PC-9 (cell line): ENCODE measurements at regions not wholly inside any gene's neighbourhood (a gene's known extent, or its start where the extent isn't known, plus 50 kb on each side); places are given as distances from the start of the nearest gene placed in this dataset.

Experiments used
- BruUV-seq: library from RNA; stranded (reverse); fragments of 400-500 nt; replicated peaks from 2 replicates; lab custom pipeline; 2021; lab: Mats Ljungman, UMichigan
- CTCF ChIA-PET: fragments of 300-600 bp; sonication (Branson Sonifier 250); formaldehyde crosslinking; loops from one replicate; lab custom pipeline; 2022; ENCODE audit warnings: antibody characterized with exemption; lab: Charles Lee
- POLR2A ChIA-PET: fragments of 300-600 bp; sonication (Branson Sonifier 250); formaldehyde crosslinking; loops from one replicate; lab custom pipeline; 2022; ENCODE audit warnings: antibody characterized with exemption; ENCODE audit not compliant: unreplicated experiment; lab: Charles Lee
- DNase-seq, 2 experiments: peaks; one replicate each; pipeline versions ENCODE4 v3.0.0 to v3.0.0-alpha.2; 2015 to 2022; ENCODE audit warnings: mixed read lengths in 1 of 2
- H2AFZ ChIP-seq: fragments of 200-600 bp; sonication (generic); 2 replicates; pipeline ENCODE4 v1.8.1; 2017; ENCODE audit warnings: antibody characterized with exemption
- H3F3A ChIP-seq: fragments of 200-600 bp; sonication (generic); 2 replicates; pipeline ENCODE4 v1.8.1; 2017; ENCODE audit warnings: antibody characterized with exemption, mild to moderate bottlenecking, low read depth; ENCODE audit not compliant: insufficient read depth
- H3K27ac ChIP-seq: fragments of 200-600 bp; sonication (generic); 2 replicates; pipeline ENCODE4 v1.6.1; 2016; ENCODE audit warnings: mixed run types
- H3K27me3 ChIP-seq: fragments of 200-600 bp; sonication (generic); 2 replicates; pipeline ENCODE4 v1.6.1; 2016; ENCODE audit warnings: low read depth, mixed run types; ENCODE audit not compliant: insufficient read depth
- H3K36me3 ChIP-seq: fragments of 200-600 bp; sonication (generic); 2 replicates; pipeline ENCODE4 v1.6.1; 2016; ENCODE audit warnings: low read depth, mixed run types
- H3K4me1 ChIP-seq: fragments of 200-600 bp; sonication (generic); replicated peaks from 2 replicates; pipeline ENCODE4 v1.6.1; 2016; ENCODE audit warnings: mixed run types; ENCODE audit not compliant: insufficient read depth
- H3K4me2 ChIP-seq: fragments of 200-600 bp; sonication (generic); 2 replicates; pipeline ENCODE4 v1.6.1; 2017; ENCODE audit warnings: mixed run types
- H3K4me3 ChIP-seq: fragments of 200-600 bp; sonication (generic); 2 replicates; pipeline ENCODE4 v1.6.1; 2016; ENCODE audit warnings: mixed run types
- H3K79me2 ChIP-seq: fragments of 200-600 bp; sonication (generic); 2 replicates; pipeline ENCODE4 v1.6.1; 2017; ENCODE audit warnings: low read depth, mixed run types
- H3K9me2 ChIP-seq: fragments of 200-600 bp; sonication (generic); 2 replicates; pipeline ENCODE4 v1.8.1; 2017; ENCODE audit warnings: mild to moderate bottlenecking; ENCODE audit not compliant: insufficient read depth
- H3K9me3 ChIP-seq: fragments of 200-600 bp; sonication (generic); 2 replicates; pipeline ENCODE4 v1.8.1; 2016; ENCODE audit warnings: low read depth; ENCODE audit not compliant: insufficient read depth
- H4K20me1 ChIP-seq: fragments of 200-600 bp; sonication (generic); 2 replicates; pipeline ENCODE4 v1.8.1; 2017; ENCODE audit not compliant: insufficient read depth
- EZH2 ChIP-seq: fragments of 200-600 bp; sonication (generic); IDR thresholded peaks from 2 replicates; pipeline ENCODE4 v1.8.0; 2017; ENCODE audit warnings: antibody characterized with exemption, low read depth
- intact Hi-C: fragments of 100-400 bp; cut with micrococcal nuclease; formaldehyde crosslinking; loops from one replicate; pipeline ENCODE4 v1.10.0; 2022; ENCODE audit not compliant: unreplicated experiment
- TF ChIP-seq, protein P1 (sequence below): fragments of 200-600 bp; sonication (generic); conservative IDR thresholded peaks from 2 replicates; pipeline ENCODE4 v1.6.1; 2017; ENCODE audit warnings: mixed run types, antibody characterized with exemption, mild to moderate bottlenecking, moderate library complexity

DNA sequence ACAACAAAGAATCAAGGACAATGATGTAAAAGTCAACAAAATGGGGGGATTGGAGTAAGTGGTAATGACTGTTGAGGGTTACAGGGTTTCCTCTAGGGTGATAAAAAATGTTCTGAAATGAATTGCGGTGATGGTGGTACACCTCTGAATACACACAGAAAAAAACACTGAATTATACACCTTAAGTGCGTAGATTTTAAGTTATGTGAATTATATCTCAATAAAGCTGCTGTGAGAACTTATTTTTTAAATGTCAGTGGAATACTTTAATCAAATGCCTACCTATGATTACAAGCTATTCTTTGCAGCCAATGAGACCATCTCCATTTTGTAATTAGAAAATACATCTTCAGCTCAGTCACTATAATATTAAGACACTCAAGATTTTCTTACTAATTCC lies 53.5 kb downstream of the ZNF608 start:
- Histone ChIP-seq H3K4me2 (no peak overlapping the region), H4K20me1 (no peaks in the 10 kb centered on the region), H3K27ac (no peak overlapping the region), H3K4me1 (no peaks in the 10 kb centered on the region), H2AFZ (no peak overlapping the region), H3F3A (no peaks in the 10 kb centered on the region), H3K9me3 (no peaks in the 10 kb centered on the region), H3K79me2 (no peaks in the 10 kb centered on the region), H3K4me3 (no peak overlapping the region), H3K36me3 (no peaks in the 10 kb centered on the region), H3K9me2 (no peaks in the 10 kb centered on the region; the same call in 1 of the 2 replicates), H3K27me3 (no peaks in the 10 kb centered on the region)
- no peak for TF ChIP-seq EZH2
- TF ChIP-seq, protein P1, sequence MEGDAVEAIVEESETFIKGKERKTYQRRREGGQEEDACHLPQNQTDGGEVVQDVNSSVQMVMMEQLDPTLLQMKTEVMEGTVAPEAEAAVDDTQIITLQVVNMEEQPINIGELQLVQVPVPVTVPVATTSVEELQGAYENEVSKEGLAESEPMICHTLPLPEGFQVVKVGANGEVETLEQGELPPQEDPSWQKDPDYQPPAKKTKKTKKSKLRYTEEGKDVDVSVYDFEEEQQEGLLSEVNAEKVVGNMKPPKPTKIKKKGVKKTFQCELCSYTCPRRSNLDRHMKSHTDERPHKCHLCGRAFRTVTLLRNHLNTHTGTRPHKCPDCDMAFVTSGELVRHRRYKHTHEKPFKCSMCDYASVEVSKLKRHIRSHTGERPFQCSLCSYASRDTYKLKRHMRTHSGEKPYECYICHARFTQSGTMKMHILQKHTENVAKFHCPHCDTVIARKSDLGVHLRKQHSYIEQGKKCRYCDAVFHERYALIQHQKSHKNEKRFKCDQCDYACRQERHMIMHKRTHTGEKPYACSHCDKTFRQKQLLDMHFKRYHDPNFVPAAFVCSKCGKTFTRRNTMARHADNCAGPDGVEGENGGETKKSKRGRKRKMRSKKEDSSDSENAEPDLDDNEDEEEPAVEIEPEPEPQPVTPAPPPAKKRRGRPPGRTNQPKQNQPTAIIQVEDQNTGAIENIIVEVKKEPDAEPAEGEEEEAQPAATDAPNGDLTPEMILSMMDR: no peak
- CTCF ChIA-PET: no interaction called here
- POLR2A ChIA-PET: no interaction called here
- intact Hi-C loops: no loop called here
- no TSS peak for BruUV-seq
- no peak for DNase-seq

DNA sequence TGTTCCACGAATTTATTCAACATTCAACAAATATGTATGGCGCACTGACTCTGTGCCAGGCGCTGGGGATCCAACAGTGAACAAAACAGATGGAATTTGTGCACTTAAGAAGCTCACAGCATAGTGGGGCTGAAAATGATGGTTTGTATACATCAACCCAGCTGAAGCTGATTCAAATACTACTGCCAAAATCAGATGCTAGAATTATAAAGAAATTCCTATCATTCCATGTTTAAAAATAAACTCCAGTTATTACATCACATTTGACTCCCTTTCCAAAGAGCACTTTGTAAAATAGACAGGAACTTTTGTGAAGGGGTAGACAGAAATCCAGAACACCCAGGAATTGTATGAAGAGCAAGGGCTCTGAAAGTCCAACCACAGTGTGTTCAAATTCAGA lies 54.1 kb downstream of the ZNF608 start:
- TF ChIP-seq EZH2: no peak
- TF ChIP-seq, protein P1: no peak
- no peak for DNase-seq
- intact Hi-C loops: no loop called here
- Histone ChIP-seq H3K9me3 (no peaks in the 10 kb centered on the region), H3K79me2 (no peaks in the 10 kb centered on the region), H3K4me1 (no peaks in the 10 kb centered on the region), H2AFZ (no peak overlapping the region), H3F3A (no peaks in the 10 kb centered on the region), H3K4me2 (no peak overlapping the region), H3K4me3 (no peak overlapping the region), H3K27ac (no peak overlapping the region), H3K27me3 (no peaks in the 10 kb centered on the region), H3K9me2 (no peaks in the 10 kb centered on the region; the same call in 1 of the 2 replicates), H4K20me1 (no peaks in the 10 kb centered on the region), H3K36me3 (no peaks in the 10 kb centered on the region)
- ChIA-PET CTCF (no interaction called here), POLR2A (interaction anchor here (0.8 kb wide), 1 partner anchor 31 kb away, joined by 3 read pairs; no protein-coding TSS in a partner anchor)
- BruUV-seq: no TSS peak

GRCh38 chr5:124689653-124690052 lies 56.8 kb downstream of the ZNF608 start:
- ChIA-PET POLR2A (no interaction called here), CTCF (no interaction called here)
- no peak overlapping the region for H3K4me3 ChIP-seq
- no peak for DNase-seq
- H3K27ac ChIP-seq: no peak overlapping the region
- TF ChIP-seq, protein P1: no peak
- no peak for TF ChIP-seq EZH2
- no TSS peak for BruUV-seq
- H3F3A ChIP-seq: no peaks in the 10 kb centered on the region
- H3K9me2 ChIP-seq: no peaks in the 10 kb centered on the region; the same call in none of the 2 replicates
- H2AFZ ChIP-seq: no peak overlapping the region
- no peaks in the 10 kb centered on the region for H3K27me3 ChIP-seq
- no peaks in the 10 kb centered on the region for H3K36me3 ChIP-seq
- no peaks in the 10 kb centered on the region for H4K20me1 ChIP-seq
- H3K79me2 ChIP-seq: no peaks in the 10 kb centered on the region
- intact Hi-C loops: no loop called here
- H3K9me3 ChIP-seq: no peaks in the 10 kb centered on the region
- H3K4me2 ChIP-seq: no peak overlapping the region
- no peaks in the 10 kb centered on the region for H3K4me1 ChIP-seq
